H1 (cell line): ENCODE measurements at regions not wholly inside any gene's neighbourhood (a gene's known extent, or its start where the extent isn't known, plus 50 kb on each side); places are given as distances from the start of the nearest gene placed in this dataset.

Experiments
- BACH1 ChIP-seq: IDR thresholded peaks from 2 replicates; pipeline ENCODE4 v1.6.1; 2012; ENCODE audit warnings: low read length, improper control_type of control experiment
- CHD1 ChIP-seq: IDR thresholded peaks from 2 replicates; pipeline ENCODE4 v1.6.1; 2012; ENCODE audit warnings: low read depth, low read length, improper control_type of control experiment
- NANOG ChIP-seq: IDR thresholded peaks from 2 replicates; pipeline ENCODE4 v1.6.1; 2011; ENCODE audit warnings: low read length, low read depth, mild to moderate bottlenecking, inconsistent platforms; ENCODE audit not compliant: insufficient read depth, poor library complexity, severe bottlenecking
- POU5F1 ChIP-seq: IDR thresholded peaks from 2 replicates; pipeline ENCODE4 v1.6.1; 2011; ENCODE audit warnings: low read depth, mild to moderate bottlenecking, low read length, moderate library complexity
- TBP ChIP-seq: IDR thresholded peaks from 2 replicates; pipeline ENCODE4 v1.6.1; 2011; ENCODE audit warnings: low read depth, low read length, improper control_type of control experiment
- TF ChIP-seq, protein P1 (sequence below): fragments of 300-600 bp; sonication (generic); IDR thresholded peaks from 2 replicates; pipeline ENCODE4 v1.7.1; 2012; ENCODE audit warnings: low read length, moderate library complexity, mild to moderate bottlenecking, inconsistent platforms; ENCODE audit not compliant: insufficient replicate concordance

GRCh38 chr11:97865424-97866012 lies 1155.2 kb upstream of the CNTN5 start (continued):
- TF ChIP-seq, protein P1, sequence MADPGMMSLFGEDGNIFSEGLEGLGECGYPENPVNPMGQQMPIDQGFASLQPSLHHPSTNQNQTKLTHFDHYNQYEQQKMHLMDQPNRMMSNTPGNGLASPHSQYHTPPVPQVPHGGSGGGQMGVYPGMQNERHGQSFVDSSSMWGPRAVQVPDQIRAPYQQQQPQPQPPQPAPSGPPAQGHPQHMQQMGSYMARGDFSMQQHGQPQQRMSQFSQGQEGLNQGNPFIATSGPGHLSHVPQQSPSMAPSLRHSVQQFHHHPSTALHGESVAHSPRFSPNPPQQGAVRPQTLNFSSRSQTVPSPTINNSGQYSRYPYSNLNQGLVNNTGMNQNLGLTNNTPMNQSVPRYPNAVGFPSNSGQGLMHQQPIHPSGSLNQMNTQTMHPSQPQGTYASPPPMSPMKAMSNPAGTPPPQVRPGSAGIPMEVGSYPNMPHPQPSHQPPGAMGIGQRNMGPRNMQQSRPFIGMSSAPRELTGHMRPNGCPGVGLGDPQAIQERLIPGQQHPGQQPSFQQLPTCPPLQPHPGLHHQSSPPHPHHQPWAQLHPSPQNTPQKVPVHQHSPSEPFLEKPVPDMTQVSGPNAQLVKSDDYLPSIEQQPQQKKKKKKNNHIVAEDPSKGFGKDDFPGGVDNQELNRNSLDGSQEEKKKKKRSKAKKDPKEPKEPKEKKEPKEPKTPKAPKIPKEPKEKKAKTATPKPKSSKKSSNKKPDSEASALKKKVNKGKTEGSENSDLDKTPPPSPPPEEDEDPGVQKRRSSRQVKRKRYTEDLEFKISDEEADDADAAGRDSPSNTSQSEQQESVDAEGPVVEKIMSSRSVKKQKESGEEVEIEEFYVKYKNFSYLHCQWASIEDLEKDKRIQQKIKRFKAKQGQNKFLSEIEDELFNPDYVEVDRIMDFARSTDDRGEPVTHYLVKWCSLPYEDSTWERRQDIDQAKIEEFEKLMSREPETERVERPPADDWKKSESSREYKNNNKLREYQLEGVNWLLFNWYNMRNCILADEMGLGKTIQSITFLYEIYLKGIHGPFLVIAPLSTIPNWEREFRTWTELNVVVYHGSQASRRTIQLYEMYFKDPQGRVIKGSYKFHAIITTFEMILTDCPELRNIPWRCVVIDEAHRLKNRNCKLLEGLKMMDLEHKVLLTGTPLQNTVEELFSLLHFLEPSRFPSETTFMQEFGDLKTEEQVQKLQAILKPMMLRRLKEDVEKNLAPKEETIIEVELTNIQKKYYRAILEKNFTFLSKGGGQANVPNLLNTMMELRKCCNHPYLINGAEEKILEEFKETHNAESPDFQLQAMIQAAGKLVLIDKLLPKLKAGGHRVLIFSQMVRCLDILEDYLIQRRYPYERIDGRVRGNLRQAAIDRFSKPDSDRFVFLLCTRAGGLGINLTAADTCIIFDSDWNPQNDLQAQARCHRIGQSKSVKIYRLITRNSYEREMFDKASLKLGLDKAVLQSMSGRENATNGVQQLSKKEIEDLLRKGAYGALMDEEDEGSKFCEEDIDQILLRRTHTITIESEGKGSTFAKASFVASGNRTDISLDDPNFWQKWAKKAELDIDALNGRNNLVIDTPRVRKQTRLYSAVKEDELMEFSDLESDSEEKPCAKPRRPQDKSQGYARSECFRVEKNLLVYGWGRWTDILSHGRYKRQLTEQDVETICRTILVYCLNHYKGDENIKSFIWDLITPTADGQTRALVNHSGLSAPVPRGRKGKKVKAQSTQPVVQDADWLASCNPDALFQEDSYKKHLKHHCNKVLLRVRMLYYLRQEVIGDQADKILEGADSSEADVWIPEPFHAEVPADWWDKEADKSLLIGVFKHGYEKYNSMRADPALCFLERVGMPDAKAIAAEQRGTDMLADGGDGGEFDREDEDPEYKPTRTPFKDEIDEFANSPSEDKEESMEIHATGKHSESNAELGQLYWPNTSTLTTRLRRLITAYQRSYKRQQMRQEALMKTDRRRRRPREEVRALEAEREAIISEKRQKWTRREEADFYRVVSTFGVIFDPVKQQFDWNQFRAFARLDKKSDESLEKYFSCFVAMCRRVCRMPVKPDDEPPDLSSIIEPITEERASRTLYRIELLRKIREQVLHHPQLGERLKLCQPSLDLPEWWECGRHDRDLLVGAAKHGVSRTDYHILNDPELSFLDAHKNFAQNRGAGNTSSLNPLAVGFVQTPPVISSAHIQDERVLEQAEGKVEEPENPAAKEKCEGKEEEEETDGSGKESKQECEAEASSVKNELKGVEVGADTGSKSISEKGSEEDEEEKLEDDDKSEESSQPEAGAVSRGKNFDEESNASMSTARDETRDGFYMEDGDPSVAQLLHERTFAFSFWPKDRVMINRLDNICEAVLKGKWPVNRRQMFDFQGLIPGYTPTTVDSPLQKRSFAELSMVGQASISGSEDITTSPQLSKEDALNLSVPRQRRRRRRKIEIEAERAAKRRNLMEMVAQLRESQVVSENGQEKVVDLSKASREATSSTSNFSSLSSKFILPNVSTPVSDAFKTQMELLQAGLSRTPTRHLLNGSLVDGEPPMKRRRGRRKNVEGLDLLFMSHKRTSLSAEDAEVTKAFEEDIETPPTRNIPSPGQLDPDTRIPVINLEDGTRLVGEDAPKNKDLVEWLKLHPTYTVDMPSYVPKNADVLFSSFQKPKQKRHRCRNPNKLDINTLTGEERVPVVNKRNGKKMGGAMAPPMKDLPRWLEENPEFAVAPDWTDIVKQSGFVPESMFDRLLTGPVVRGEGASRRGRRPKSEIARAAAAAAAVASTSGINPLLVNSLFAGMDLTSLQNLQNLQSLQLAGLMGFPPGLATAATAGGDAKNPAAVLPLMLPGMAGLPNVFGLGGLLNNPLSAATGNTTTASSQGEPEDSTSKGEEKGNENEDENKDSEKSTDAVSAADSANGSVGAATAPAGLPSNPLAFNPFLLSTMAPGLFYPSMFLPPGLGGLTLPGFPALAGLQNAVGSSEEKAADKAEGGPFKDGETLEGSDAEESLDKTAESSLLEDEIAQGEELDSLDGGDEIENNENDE = no peak
- TF ChIP-seq TBP (no peak), NANOG (no peak), CHD1 (no peak), BACH1 (no peak), POU5F1 (no peak)
